ENCODE measurements at regions not wholly inside any gene's neighbourhood (a gene's known extent, or its start where the extent isn't known, plus 50 kb on each side); places are given as distances from the start of the nearest gene placed in this dataset.

GRCh38 chr12:109651596-109651995 lies 62.0 kb upstream of the FAM222A start:
- no peak for TF ChIP-seq POLR2AphosphoS5 (IDR thresholded peaks at IDR 0.05)
- TF ChIP-seq POLR2A (IDR thresholded peaks at IDR 0.05): no peak
- no peak for TF ChIP-seq CTCF (IDR thresholded peaks at IDR 0.05 in 8 of 11, conservative IDR thresholded peaks at IDR 0.05 in 3 of 11)

Data from spleen (tissue), 7 donors.